Glomerular visceral epithelial cell (primary cell): ENCODE measurements at regions not wholly inside any gene's neighbourhood (a gene's known extent, or its start where the extent isn't known, plus 50 kb on each side); places are given as distances from the start of the nearest gene placed in this dataset.
"Not testable (repeated sequence)": the region's sequence is repeated elsewhere in the genome, so short reads cannot be mapped to it uniquely, and the experiment has no call there.

Source experiments
- DNase-seq: peaks from one replicate; pipeline ENCODE4 v3.0.0-alpha.2; 2016; ENCODE audit errors: extremely low spot score

- DNase-seq: no peak
Measured at GRCh38 chr1:228546541-228547463, 59.6 kb downstream of the RNF187 start.

- no peak for DNase-seq
Measured at GRCh38 chr1:228547464-228547792, 60.2 kb downstream of the RNF187 start.

GRCh38 chr1:228548788-228549187 is 61.6 kb downstream of the RNF187 start:
- no peak for DNase-seq

GRCh38 chr1:228552596-228553176 is 65.5 kb downstream of the RNF187 start:
- no peak for DNase-seq

- no peak for DNase-seq
Measured at GRCh38 chr1:228554107-228554506, 66.9 kb downstream of the RNF187 start.

DNA sequence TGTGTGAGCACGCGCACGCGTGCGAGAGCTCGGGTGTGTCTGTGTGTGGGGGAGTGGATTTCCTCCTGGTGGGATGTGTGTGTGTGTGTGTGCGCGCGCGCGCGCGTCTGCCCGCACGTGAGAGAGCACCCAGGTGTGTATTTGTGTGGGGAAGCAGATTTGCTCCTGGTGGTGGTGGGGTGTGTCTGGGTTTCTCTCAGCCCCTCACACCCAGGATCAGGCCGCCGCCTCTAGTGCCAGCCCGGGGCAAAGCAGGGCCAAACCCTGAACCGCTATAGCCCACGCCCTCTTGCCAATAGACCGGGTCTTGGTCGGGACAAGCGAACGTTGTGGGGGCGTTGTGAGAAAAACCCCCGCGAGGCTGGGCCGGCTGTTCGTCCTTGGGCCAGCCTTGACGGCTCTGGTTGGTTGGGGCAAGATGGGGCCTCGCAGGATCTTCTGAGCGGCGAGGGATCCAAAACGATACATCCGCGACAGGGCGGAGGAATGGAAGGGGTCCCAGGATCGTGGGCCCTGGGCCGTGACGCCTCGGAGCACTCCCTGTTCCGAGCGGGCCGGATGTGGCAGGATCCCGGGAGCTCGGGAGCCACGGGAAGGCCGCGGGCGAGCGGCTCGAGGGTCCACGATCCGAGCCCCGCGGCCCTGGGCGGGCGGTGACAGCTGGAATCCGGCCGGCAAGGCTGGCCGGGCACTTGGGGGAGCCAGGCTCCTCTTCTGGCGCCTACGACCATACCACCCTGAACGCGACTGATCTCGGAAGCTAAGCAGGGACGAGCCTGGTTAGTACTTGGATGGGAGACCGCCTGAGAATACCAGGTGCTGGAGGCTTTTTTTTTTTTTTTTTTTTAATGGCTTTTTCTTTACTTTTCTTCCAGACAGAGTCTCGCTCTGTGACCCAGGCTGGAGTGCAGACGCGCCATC is 68.2 kb downstream of the RNF187 start:
- DNase-seq: peak; percentile 27

GRCh38 chr1:228556634-228557430 is 69.7 kb downstream of the RNF187 start:
- DNase-seq: not testable (repeated sequence)
